ENCODE measurements at regions not wholly inside any gene's neighbourhood (a gene's known extent, or its start where the extent isn't known, plus 50 kb on each side); places are given as distances from the start of the nearest gene placed in this dataset.

- TF ChIP-seq CTCF (IDR thresholded peaks at IDR 0.05), result no peak
Observed at GRCh38 chr11:16584569-16584968, 153.9 kb upstream of the C11orf58 start.

GRCh38 chr11:16577490-16577889, 161.0 kb upstream of the C11orf58 start:
- no peak for TF ChIP-seq CTCF (IDR thresholded peaks at IDR 0.05)

GRCh38 chr11:16572945-16573344, 165.5 kb upstream of the C11orf58 start:
- TF ChIP-seq CTCF (IDR thresholded peaks at IDR 0.05), result no peak

- TF ChIP-seq CTCF (IDR thresholded peaks at IDR 0.05), result no peak
Observed at GRCh38 chr11:16561150-16561549, 177.3 kb upstream of the C11orf58 start.

- TF ChIP-seq CTCF (IDR thresholded peaks at IDR 0.05), result no peak
Observed at GRCh38 chr11:16558494-16558893, 180.0 kb upstream of the C11orf58 start.

GRCh38 chr11:16555956-16556355, 182.5 kb upstream of the C11orf58 start:
- TF ChIP-seq CTCF (IDR thresholded peaks at IDR 0.05), result no peak

- no peak for TF ChIP-seq CTCF (IDR thresholded peaks at IDR 0.05)
Observed at GRCh38 chr11:16554361-16554760, 184.1 kb upstream of the C11orf58 start.

GRCh38 chr11:16547879-16548278, 190.6 kb upstream of the C11orf58 start:
- no peak for TF ChIP-seq CTCF (IDR thresholded peaks at IDR 0.05)

All from LNCAP (cell line).